ENCODE measurements at regions not wholly inside any gene's neighbourhood (a gene's known extent, or its start where the extent isn't known, plus 50 kb on each side); places are given as distances from the start of the nearest gene placed in this dataset.

DNA sequence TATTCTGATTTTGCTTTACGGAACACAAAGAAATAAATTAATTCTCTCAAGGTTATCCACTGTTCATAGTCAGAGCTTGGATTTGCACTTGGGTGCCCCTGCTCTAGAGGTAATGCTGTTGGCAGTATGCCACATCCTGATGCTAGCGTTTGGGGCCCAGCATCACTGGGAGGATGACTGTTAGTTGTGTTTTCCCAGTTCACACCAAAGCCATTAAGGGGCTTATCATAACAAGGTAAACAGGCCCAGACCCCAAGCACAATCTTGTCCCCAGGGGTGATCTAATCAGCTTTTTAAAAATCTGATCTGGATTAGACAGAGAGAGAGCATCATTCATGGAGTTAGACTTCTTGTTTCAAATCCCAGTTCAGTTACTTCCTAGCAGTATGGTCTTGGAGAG is 60.2 kb upstream of the PBX1 start:
- TF ChIP-seq, protein P1, sequence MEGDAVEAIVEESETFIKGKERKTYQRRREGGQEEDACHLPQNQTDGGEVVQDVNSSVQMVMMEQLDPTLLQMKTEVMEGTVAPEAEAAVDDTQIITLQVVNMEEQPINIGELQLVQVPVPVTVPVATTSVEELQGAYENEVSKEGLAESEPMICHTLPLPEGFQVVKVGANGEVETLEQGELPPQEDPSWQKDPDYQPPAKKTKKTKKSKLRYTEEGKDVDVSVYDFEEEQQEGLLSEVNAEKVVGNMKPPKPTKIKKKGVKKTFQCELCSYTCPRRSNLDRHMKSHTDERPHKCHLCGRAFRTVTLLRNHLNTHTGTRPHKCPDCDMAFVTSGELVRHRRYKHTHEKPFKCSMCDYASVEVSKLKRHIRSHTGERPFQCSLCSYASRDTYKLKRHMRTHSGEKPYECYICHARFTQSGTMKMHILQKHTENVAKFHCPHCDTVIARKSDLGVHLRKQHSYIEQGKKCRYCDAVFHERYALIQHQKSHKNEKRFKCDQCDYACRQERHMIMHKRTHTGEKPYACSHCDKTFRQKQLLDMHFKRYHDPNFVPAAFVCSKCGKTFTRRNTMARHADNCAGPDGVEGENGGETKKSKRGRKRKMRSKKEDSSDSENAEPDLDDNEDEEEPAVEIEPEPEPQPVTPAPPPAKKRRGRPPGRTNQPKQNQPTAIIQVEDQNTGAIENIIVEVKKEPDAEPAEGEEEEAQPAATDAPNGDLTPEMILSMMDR (IDR thresholded peaks at IDR 0.05): no peak
- no peak for TF ChIP-seq POLR2A (IDR thresholded peaks at IDR 0.05)

Data from right lobe of liver (tissue), 4 donors.